Transverse colon (tissue), 4 donors: ENCODE measurements at regions not wholly inside any gene's neighbourhood (a gene's known extent, or its start where the extent isn't known, plus 50 kb on each side); places are given as distances from the start of the nearest gene placed in this dataset.

Experiments used
- DNase-seq: peaks from one replicate; pipeline ENCODE4 v3.0.0-alpha.2; 2019
- H3K27ac ChIP-seq, 4 donors: fragments of 200-600 bp; sonication (generic); 2 replicates each; pipeline ENCODE4 v1.5.1; 2016 to 2018; ENCODE audit warnings: inconsistent platforms in 4 of 4
- H3K27me3 ChIP-seq: fragments of 200-600 bp; sonication (generic); 2 replicates; pipeline ENCODE4 v1.5.1; 2017; ENCODE audit warnings: inconsistent platforms
- H3K36me3 ChIP-seq, 4 donors: fragments of 200-600 bp; sonication (generic); 2 replicates each; pipeline ENCODE4 v1.5.1; 2017 to 2019; ENCODE audit warnings: inconsistent platforms in 4 of 4
- H3K4me1 ChIP-seq, 4 donors: fragments of 200-600 bp; sonication (generic); 2 replicates each; pipeline ENCODE4 v1.5.1; 2017 to 2020; ENCODE audit warnings: inconsistent platforms in 4 of 4
- H3K4me3 ChIP-seq, 4 donors: fragments of 200-600 bp; sonication (generic); 1 replicate in 1 of 4; 2 replicates in 3 of 4; pipeline versions ENCODE4 v1.5.1 to v1.6.1; 2017 to 2019; ENCODE audit warnings: inconsistent platforms in 4 of 4
- H3K9me3 ChIP-seq, 2 donors: fragments of 200-600 bp; sonication (generic); 2 replicates each; pipeline ENCODE4 v1.5.1; 2017 to 2019; ENCODE audit warnings: inconsistent platforms in 2 of 2
- EP300 ChIP-seq: sonication (generic); formaldehyde crosslinking; IDR thresholded peaks from one replicate; pipeline ENCODE4 v1.6.1; 2017; ENCODE audit warnings: antibody characterized with exemption, low read depth
- POLR2A ChIP-seq: fragments of 450-650 bp; IDR thresholded peaks from one replicate; pipeline ENCODE4 v1.6.1; 2016; ENCODE audit warnings: antibody characterized with exemption, mild to moderate bottlenecking, moderate library complexity
- POLR2AphosphoS5 ChIP-seq, 3 donors: sonication (generic); formaldehyde crosslinking; IDR thresholded peaks; one replicate each; pipeline ENCODE4 v1.6.1; 2016; ENCODE audit warnings: antibody characterized with exemption in 3 of 3
- WGBS, 2 donors: methylation state at CpG; one replicate each; pipeline ENCODE4 v1.1.5; 2018; ENCODE audit warnings: low coverage in 1 of 2; 5-methylcytosine and 5-hydroxymethylcytosine counted together
- in situ Hi-C, 4 donors: fragments of 200-750 bp; cut with MboI; loops; one replicate each; pipeline versions ENCODE4 v1.15.0 to v1.15.1; 2017; ENCODE audit warnings: low sequenced_read_pairs in 3 of 4, low pct_ligation_motif_present in 1 of 4, low pct_unique_long_range_greater_than_20kb in 1 of 4
- intact Hi-C: fragments of 100-400 bp; cut with DNase I; formaldehyde crosslinking; loops from one replicate; pipeline ENCODE4 v1.15.1; 2023; ENCODE audit warnings: low total_unique reads
- TF ChIP-seq, protein P1 (sequence below), 5 experiments: fragments of 200-600 bp in 3 of 5; fragments of 450-650 bp in 2 of 5; sonication (generic) in 3 of 5; IDR thresholded peaks; 1 replicate in 2 of 5; 2 replicates in 3 of 5; pipeline ENCODE4 v1.5.1; 2016 to 2017; ENCODE audit warnings: antibody characterized with exemption in 5 of 5, inconsistent platforms in 3 of 5, mild to moderate bottlenecking in 2 of 5, moderate library complexity in 1 of 5

- Histone ChIP-seq H3K4me3 (no peak overlapping the region), H3K36me3 (no peaks in the 10 kb centered on the region), H3K9me3 (no peaks in the 10 kb centered on the region), H3K27ac (no peak overlapping the region), H3K4me1 (no peaks in the 10 kb centered on the region), H3K27me3 (no peaks in the 10 kb centered on the region)
- no peak for TF ChIP-seq EP300
- TF ChIP-seq POLR2A: no peak
- TF ChIP-seq, protein P1, sequence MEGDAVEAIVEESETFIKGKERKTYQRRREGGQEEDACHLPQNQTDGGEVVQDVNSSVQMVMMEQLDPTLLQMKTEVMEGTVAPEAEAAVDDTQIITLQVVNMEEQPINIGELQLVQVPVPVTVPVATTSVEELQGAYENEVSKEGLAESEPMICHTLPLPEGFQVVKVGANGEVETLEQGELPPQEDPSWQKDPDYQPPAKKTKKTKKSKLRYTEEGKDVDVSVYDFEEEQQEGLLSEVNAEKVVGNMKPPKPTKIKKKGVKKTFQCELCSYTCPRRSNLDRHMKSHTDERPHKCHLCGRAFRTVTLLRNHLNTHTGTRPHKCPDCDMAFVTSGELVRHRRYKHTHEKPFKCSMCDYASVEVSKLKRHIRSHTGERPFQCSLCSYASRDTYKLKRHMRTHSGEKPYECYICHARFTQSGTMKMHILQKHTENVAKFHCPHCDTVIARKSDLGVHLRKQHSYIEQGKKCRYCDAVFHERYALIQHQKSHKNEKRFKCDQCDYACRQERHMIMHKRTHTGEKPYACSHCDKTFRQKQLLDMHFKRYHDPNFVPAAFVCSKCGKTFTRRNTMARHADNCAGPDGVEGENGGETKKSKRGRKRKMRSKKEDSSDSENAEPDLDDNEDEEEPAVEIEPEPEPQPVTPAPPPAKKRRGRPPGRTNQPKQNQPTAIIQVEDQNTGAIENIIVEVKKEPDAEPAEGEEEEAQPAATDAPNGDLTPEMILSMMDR (IDR thresholded peaks at IDR 0.05): no peak
- TF ChIP-seq POLR2AphosphoS5 (IDR thresholded peaks at IDR 0.05): no peak
- 83 to 93% methylated on average over 3 of the region's 3 CpGs for WGBS, 2 donors
- in situ Hi-C loops: no loop called here
- intact Hi-C loops: no loop called here
- DNase-seq: no peak
Observed at GRCh38 chr13:59461411-59461810, 702.3 kb downstream of the DIAPH3 start.

GRCh38 chr13:59463023-59463422 lies 700.7 kb downstream of the DIAPH3 start:
- H3K27me3 ChIP-seq: no peaks in the 10 kb centered on the region
- no peak for DNase-seq
- no peaks in the 10 kb centered on the region for H3K4me1 ChIP-seq
- in situ Hi-C loops (no loop called here), intact Hi-C loops (no loop called here)
- H3K36me3 ChIP-seq: no peaks in the 10 kb centered on the region
- TF ChIP-seq, protein P1 (IDR thresholded peaks at IDR 0.05): no peak
- TF ChIP-seq POLR2A: no peak
- TF ChIP-seq POLR2AphosphoS5 (IDR thresholded peaks at IDR 0.05): no peak
- no peak for TF ChIP-seq EP300
- H3K4me3 ChIP-seq: no peak overlapping the region
- WGBS, 2 donors: 92 to 96% methylated on average over 2 to 3 of the region's 3 CpGs
- H3K27ac ChIP-seq: no peak overlapping the region
- H3K9me3 ChIP-seq: no peaks in the 10 kb centered on the region

DNA sequence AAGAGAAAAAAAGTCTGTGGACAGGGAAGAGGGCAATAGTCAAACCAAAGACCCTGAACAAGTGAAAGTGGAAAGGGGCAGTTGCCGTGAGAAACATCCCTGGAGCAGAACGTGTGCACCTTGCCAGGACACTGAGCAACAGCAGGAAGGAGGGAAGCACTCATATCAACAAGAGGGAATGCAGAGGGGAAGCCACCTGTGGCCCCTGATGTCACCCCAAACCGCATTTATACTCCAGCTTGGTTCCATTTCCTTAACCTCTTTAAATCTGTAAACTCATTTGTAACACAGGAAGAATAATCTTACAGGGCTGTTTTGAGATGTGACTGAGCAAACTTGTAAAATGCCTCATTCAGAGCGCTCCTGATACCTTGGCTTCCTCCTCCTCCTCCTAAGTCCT lies 698.8 kb downstream of the DIAPH3 start:
- WGBS, 2 donors: 50 to 52% methylated on average over 4 of the region's 4 CpGs
- intact Hi-C loops: no loop called here
- TF ChIP-seq, protein P1 (IDR thresholded peaks at IDR 0.05): no peak
- no peak for TF ChIP-seq POLR2A
- TF ChIP-seq POLR2AphosphoS5 (IDR thresholded peaks at IDR 0.05): no peak
- no peak for TF ChIP-seq EP300

GRCh38 chr13:59468396-59468795 lies 695.3 kb downstream of the DIAPH3 start:
- H3K9me3 ChIP-seq: no peaks in the 10 kb centered on the region
- intact Hi-C loops: no loop called here
- H3K36me3 ChIP-seq: no peaks in the 10 kb centered on the region
- in situ Hi-C loops: no loop called here
- H3K27me3 ChIP-seq: no peaks in the 10 kb centered on the region
- 91% methylated on average over 2 of the region's 2 CpGs; no CpG with 5 or more reads in 1 of the 2 donors for WGBS, 2 donors
- DNase-seq: no peak
- no peak overlapping the region for H3K4me3 ChIP-seq
- H3K4me1 ChIP-seq: no peaks in the 10 kb centered on the region
- TF ChIP-seq EP300 (no peak), POLR2A (no peak), POLR2AphosphoS5 (IDR thresholded peaks at IDR 0.05) (no peak)
- TF ChIP-seq, protein P1 (IDR thresholded peaks at IDR 0.05): no peak
- no peak overlapping the region for H3K27ac ChIP-seq

More for the DNA sequence above, 698.8 kb downstream of the DIAPH3 start:
- H3K4me1 ChIP-seq: no peaks in the 10 kb centered on the region
- H3K27ac ChIP-seq: no peak overlapping the region
- no peaks in the 10 kb centered on the region for H3K27me3 ChIP-seq
- H3K36me3 ChIP-seq: no peaks in the 10 kb centered on the region
- DNase-seq: no peak
- no peak overlapping the region for H3K4me3 ChIP-seq
- H3K9me3 ChIP-seq: no peaks in the 10 kb centered on the region
- in situ Hi-C loops: no loop called here
